Inferior parietal cortex (tissue), 1 donor: ENCODE measurements at regions not wholly inside any gene's neighbourhood (a gene's known extent, or its start where the extent isn't known, plus 50 kb on each side); places are given as distances from the start of the nearest gene placed in this dataset.
"Not testable (repeated sequence)": the region's sequence is repeated elsewhere in the genome, so short reads cannot be mapped to it uniquely, and the experiment has no call there.

Experiments
- DNase-seq: peaks from one replicate; pipeline ENCODE4 v3.0.0-alpha.2; 2016; ENCODE audit errors: extremely low spot score

GRCh38 chr5:97234380-97234779 lies 51.3 kb upstream of the RIOK2 start:
- not testable (repeated sequence) for DNase-seq

- no peak for DNase-seq
These were observed 59.3 kb upstream of the RIOK2 start for GRCh38 chr5:97242341-97242740.

GRCh38 chr5:97243353-97243752 lies 60.3 kb upstream of the RIOK2 start:
- no peak for DNase-seq

GRCh38 chr5:97245386-97245785 lies 62.3 kb upstream of the RIOK2 start:
- DNase-seq, result no peak

GRCh38 chr5:97250113-97250512 lies 67.1 kb upstream of the RIOK2 start:
- no peak for DNase-seq

- no peak for DNase-seq
These were observed 83.0 kb upstream of the RIOK2 start for GRCh38 chr5:97266076-97266475.

- DNase-seq, result peak; percentile 17
These were observed 83.5 kb upstream of the RIOK2 start for GRCh38 chr5:97266576-97266975.

- no peak for DNase-seq
These were observed 84.7 kb upstream of the RIOK2 start for GRCh38 chr5:97267767-97268166.

- no peak for DNase-seq
These were observed 93.5 kb upstream of the RIOK2 start for GRCh38 chr5:97276474-97277120.

GRCh38 chr5:97281257-97281656 lies 98.2 kb upstream of the RIOK2 start:
- no peak for DNase-seq

- DNase-seq, result peak; percentile 22
These were observed 114.1 kb upstream of the RIOK2 start for GRCh38 chr5:97297063-97297703.

GRCh38 chr5:97297704-97298091 lies 114.7 kb upstream of the RIOK2 start:
- DNase-seq, result no peak

GRCh38 chr5:97301181-97301580 lies 118.1 kb upstream of the RIOK2 start:
- DNase-seq, result not testable (repeated sequence)

GRCh38 chr5:97338729-97339128 lies 155.7 kb upstream of the RIOK2 start:
- no peak for DNase-seq

- no peak for DNase-seq
These were observed 172.7 kb upstream of the RIOK2 start for GRCh38 chr5:97355775-97356174.

GRCh38 chr5:97363577-97363976 lies 180.5 kb upstream of the RIOK2 start:
- no peak for DNase-seq

GRCh38 chr5:97364731-97365130 lies 181.7 kb upstream of the RIOK2 start:
- DNase-seq, result peak; percentile 10

GRCh38 chr5:97365163-97365845 lies 182.3 kb upstream of the RIOK2 start:
- DNase-seq, result no peak

- no peak for DNase-seq
These were observed 182.9 kb upstream of the RIOK2 start for GRCh38 chr5:97365918-97366317.

- no peak for DNase-seq
These were observed 192.9 kb upstream of the RIOK2 start for GRCh38 chr5:97375959-97376358.

GRCh38 chr5:97377582-97377981 lies 194.5 kb upstream of the RIOK2 start:
- DNase-seq, result no peak

GRCh38 chr5:97383996-97384395 lies 200.9 kb upstream of the RIOK2 start:
- no peak for DNase-seq

GRCh38 chr5:97388794-97389193 lies 205.7 kb upstream of the RIOK2 start:
- no peak for DNase-seq
